Mesendoderm (in vitro differentiated cells): ENCODE measurements at regions not wholly inside any gene's neighbourhood (a gene's known extent, or its start where the extent isn't known, plus 50 kb on each side); places are given as distances from the start of the nearest gene placed in this dataset.

Experiments used
- DNase-seq: peaks from one replicate; pipeline ENCODE4 v3.0.0; 2013
- H2AK5ac ChIP-seq: 2 replicates; pipeline ENCODE4 v1.6.1; 2013; ENCODE audit warnings: low read length, inconsistent platforms
- H2BK120ac ChIP-seq: 2 replicates; pipeline ENCODE4 v1.6.1; 2013; ENCODE audit warnings: low read depth, mild to moderate bottlenecking, low read length, moderate library complexity, mixed read lengths
- H2BK15ac ChIP-seq: replicated peaks from 2 replicates; pipeline ENCODE4 v1.6.1; 2013; ENCODE audit warnings: low read depth, mild to moderate bottlenecking, moderate library complexity
- H2BK5ac ChIP-seq: 2 replicates; pipeline ENCODE4 v1.6.1; 2013; ENCODE audit warnings: low read length, inconsistent platforms
- H3K18ac ChIP-seq: 2 replicates; pipeline ENCODE4 v1.6.1; 2013; ENCODE audit warnings: mild to moderate bottlenecking, low read length, mixed read lengths
- H3K23ac ChIP-seq: one replicate; pipeline ENCODE4 v1.6.1; 2013; ENCODE audit warnings: low read length
- H3K27ac ChIP-seq: 2 replicates; pipeline ENCODE4 v1.5.1; 2013; ENCODE audit warnings: low read depth, mild to moderate bottlenecking, inconsistent platforms, low read length, moderate library complexity
- H3K27me3 ChIP-seq: 2 replicates; pipeline ENCODE4 v1.6.1; 2013; ENCODE audit warnings: low read length, control low read depth, mild to moderate bottlenecking, inconsistent platforms; ENCODE audit not compliant: insufficient read depth, poor library complexity
- H3K36me3 ChIP-seq: 2 replicates; pipeline ENCODE4 v1.6.1; 2013; ENCODE audit warnings: low read length, inconsistent platforms; ENCODE audit not compliant: control insufficient read depth, insufficient read depth
- H3K4ac ChIP-seq: one replicate; pipeline ENCODE4 v1.6.1; 2013; ENCODE audit warnings: low read depth, mild to moderate bottlenecking, low read length, moderate library complexity
- H3K4me1 ChIP-seq: 2 replicates; pipeline ENCODE4 v1.6.1; 2013; ENCODE audit warnings: low read depth, low read length, inconsistent platforms; ENCODE audit not compliant: control insufficient read depth
- H3K4me2 ChIP-seq: 2 replicates; pipeline ENCODE4 v1.6.1; 2013; ENCODE audit warnings: low read length
- H3K4me3 ChIP-seq: 2 replicates; pipeline ENCODE4 v1.5.1; 2013; ENCODE audit warnings: mild to moderate bottlenecking, low read length
- H3K56ac ChIP-seq: one replicate; pipeline ENCODE4 v1.6.1; 2013; ENCODE audit warnings: low read length
- H3K79me1 ChIP-seq: 2 replicates; pipeline ENCODE4 v1.6.1; 2013; ENCODE audit warnings: low read length, inconsistent platforms
- H3K79me2 ChIP-seq: 2 replicates; pipeline ENCODE4 v1.6.1; 2013; ENCODE audit warnings: mild to moderate bottlenecking, low read length; ENCODE audit not compliant: control insufficient read depth, insufficient read depth
- H3K9ac ChIP-seq: 2 replicates; pipeline ENCODE4 v1.6.1; 2013; ENCODE audit warnings: low read length, inconsistent platforms
- H4K5ac ChIP-seq: one replicate; pipeline ENCODE4 v1.6.1; 2013; ENCODE audit warnings: low read length
- H4K8ac ChIP-seq: one replicate; pipeline ENCODE4 v1.6.1; 2013; ENCODE audit warnings: low read depth, mild to moderate bottlenecking, control low read depth, low read length, moderate library complexity
- WGBS: extraction: QIAGEN DNeasy Blood & Tissue Kit; methylation state at CpG from one replicate; pipeline ENCODE4 v1.1.7; 2013; ENCODE audit warnings: low lambda C conversion rate, missing lambda C conversion rate; ENCODE audit not compliant: insufficient coverage; ENCODE audit errors: extremely low coverage; 5-methylcytosine and 5-hydroxymethylcytosine counted together

- H2BK120ac ChIP-seq, result no peak overlapping the region
- no peak overlapping the region for H3K56ac ChIP-seq
- no peaks in the 10 kb centered on the region for H3K79me2 ChIP-seq
- H3K23ac ChIP-seq, result no peak overlapping the region
- no peak overlapping the region for H3K18ac ChIP-seq
- H3K4ac ChIP-seq, result no peak overlapping the region
- H3K4me3 ChIP-seq, result no peak overlapping the region
- H2BK5ac ChIP-seq, result no peak overlapping the region
- no peaks in the 10 kb centered on the region for H3K36me3 ChIP-seq
- H4K8ac ChIP-seq, result no peak overlapping the region
- no peaks in the 10 kb centered on the region for H3K27me3 ChIP-seq
- no peak for DNase-seq
- H3K4me2 ChIP-seq, result no peak overlapping the region
- no peak overlapping the region for H2AK5ac ChIP-seq
- no peaks in the 10 kb centered on the region for H3K79me1 ChIP-seq
- H2BK15ac ChIP-seq, result no peak overlapping the region
- no peak overlapping the region for H4K5ac ChIP-seq
- H3K27ac ChIP-seq, result no peak overlapping the region
- no CpG with 5 or more reads among the region's 9 CpGs for WGBS
- H3K9ac ChIP-seq, result no peak overlapping the region
- no peaks in the 10 kb centered on the region for H3K4me1 ChIP-seq
Observed at GRCh38 chr2:121955872-121956271, 200.4 kb downstream of the TSN start.

- no peak overlapping the region for H2BK120ac ChIP-seq
- no peak overlapping the region for H3K18ac ChIP-seq
- H3K27me3 ChIP-seq, result no peaks in the 10 kb centered on the region
- no peak overlapping the region for H4K8ac ChIP-seq
- no peaks in the 10 kb centered on the region for H3K36me3 ChIP-seq
- H3K23ac ChIP-seq, result no peak overlapping the region
- H2BK15ac ChIP-seq, result no peak overlapping the region
- no peaks in the 10 kb centered on the region for H3K4me1 ChIP-seq
- no peak for DNase-seq
- H3K4me2 ChIP-seq, result no peak overlapping the region
- H3K4me3 ChIP-seq, result no peak overlapping the region
- H3K56ac ChIP-seq, result no peak overlapping the region
- no peak overlapping the region for H3K9ac ChIP-seq
- no peaks in the 10 kb centered on the region for H3K79me1 ChIP-seq
- no peak overlapping the region for H3K4ac ChIP-seq
- no peak overlapping the region for H4K5ac ChIP-seq
- no peak overlapping the region for H2AK5ac ChIP-seq
- H2BK5ac ChIP-seq, result no peak overlapping the region
- H3K79me2 ChIP-seq, result no peaks in the 10 kb centered on the region
- H3K27ac ChIP-seq, result no peak overlapping the region
- no CpG with 5 or more reads among the region's 7 CpGs for WGBS
Observed at GRCh38 chr2:121960251-121960650, 204.8 kb downstream of the TSN start.

GRCh38 chr2:121961761-121962160, 206.3 kb downstream of the TSN start:
- WGBS, result no CpG with 5 or more reads among the region's 5 CpGs
- H2BK15ac ChIP-seq, result no peak overlapping the region
- DNase-seq, result no peak

GRCh38 chr2:121965661-121966060, 210.2 kb downstream of the TSN start:
- WGBS, result no CpG with 5 or more reads among the region's 7 CpGs
- Histone ChIP-seq H2AK5ac (no peak overlapping the region), H3K4ac (no peak overlapping the region)

More at GRCh38 chr2:121961761-121962160, 206.3 kb downstream of the TSN start:
- no peak overlapping the region for H3K23ac ChIP-seq
- H2BK120ac ChIP-seq, result no peak overlapping the region
- H3K27me3 ChIP-seq, result no peaks in the 10 kb centered on the region
- no peak overlapping the region for H3K4me3 ChIP-seq
- no peak overlapping the region for H3K27ac ChIP-seq
- no peak overlapping the region for H3K4ac ChIP-seq
- no peak overlapping the region for H3K4me2 ChIP-seq
- no peaks in the 10 kb centered on the region for H3K36me3 ChIP-seq
- no peak overlapping the region for H3K9ac ChIP-seq
- H3K79me2 ChIP-seq, result no peaks in the 10 kb centered on the region
- no peak overlapping the region for H4K8ac ChIP-seq
- no peaks in the 10 kb centered on the region for H3K79me1 ChIP-seq
- no peak overlapping the region for H4K5ac ChIP-seq
- no peaks in the 10 kb centered on the region for H3K4me1 ChIP-seq
- no peak overlapping the region for H3K18ac ChIP-seq
- no peak overlapping the region for H2AK5ac ChIP-seq
- H2BK5ac ChIP-seq, result no peak overlapping the region
- H3K56ac ChIP-seq, result no peak overlapping the region

GRCh38 chr2:121966663-121967062, 211.2 kb downstream of the TSN start:
- Histone ChIP-seq H2AK5ac (no peak overlapping the region), H3K79me2 (no peaks in the 10 kb centered on the region), H2BK120ac (no peak overlapping the region), H3K18ac (no peak overlapping the region), H3K23ac (no peak overlapping the region), H4K8ac (no peak overlapping the region), H3K4me2 (no peak overlapping the region), H3K56ac (no peak overlapping the region), H3K79me1 (no peaks in the 10 kb centered on the region), H3K4ac (no peak overlapping the region), H3K27me3 (no peaks in the 10 kb centered on the region), H2BK5ac (no peak overlapping the region), H3K27ac (no peak overlapping the region), H4K5ac (no peak overlapping the region), H3K4me1 (no peaks in the 10 kb centered on the region), H3K9ac (no peak overlapping the region), H2BK15ac (no peak overlapping the region), H3K4me3 (no peak overlapping the region), H3K36me3 (no peaks in the 10 kb centered on the region)
- no CpG with 5 or more reads among the region's 3 CpGs for WGBS
- no peak for DNase-seq

More at GRCh38 chr2:121965661-121966060, 210.2 kb downstream of the TSN start:
- Histone ChIP-seq H3K4me2 (no peak overlapping the region), H3K4me1 (no peaks in the 10 kb centered on the region), H3K27me3 (no peaks in the 10 kb centered on the region), H3K79me2 (no peaks in the 10 kb centered on the region), H4K5ac (no peak overlapping the region), H2BK15ac (no peak overlapping the region), H3K56ac (no peak overlapping the region), H3K18ac (no peak overlapping the region), H2BK120ac (no peak overlapping the region), H3K4me3 (no peak overlapping the region), H3K36me3 (no peaks in the 10 kb centered on the region), H2BK5ac (no peak overlapping the region), H3K9ac (no peak overlapping the region), H3K79me1 (no peaks in the 10 kb centered on the region), H3K27ac (no peak overlapping the region), H3K23ac (no peak overlapping the region), H4K8ac (no peak overlapping the region)
- DNase-seq, result no peak

GRCh38 chr2:121969166-121969565, 213.7 kb downstream of the TSN start:
- Histone ChIP-seq H3K9ac (no peak overlapping the region), H3K27me3 (no peaks in the 10 kb centered on the region), H4K8ac (no peak overlapping the region), H3K23ac (no peak overlapping the region), H2BK15ac (no peak overlapping the region), H4K5ac (no peak overlapping the region), H2BK5ac (no peak overlapping the region), H2AK5ac (no peak overlapping the region), H3K4me3 (no peak overlapping the region), H3K4ac (no peak overlapping the region), H3K79me2 (no peaks in the 10 kb centered on the region), H3K56ac (no peak overlapping the region), H2BK120ac (no peak overlapping the region), H3K18ac (no peak overlapping the region), H3K4me2 (no peak overlapping the region), H3K36me3 (no peaks in the 10 kb centered on the region), H3K79me1 (no peaks in the 10 kb centered on the region), H3K27ac (no peak overlapping the region), H3K4me1 (no peaks in the 10 kb centered on the region)
- WGBS, result no CpG with 5 or more reads among the region's 5 CpGs
- DNase-seq, result no peak
